Tibial artery (tissue), 4 donors: ENCODE measurements at regions not wholly inside any gene's neighbourhood (a gene's known extent, or its start where the extent isn't known, plus 50 kb on each side); places are given as distances from the start of the nearest gene placed in this dataset.
"Not testable (repeated sequence)": the region's sequence is repeated elsewhere in the genome, so short reads cannot be mapped to it uniquely, and the experiment has no call there.

ENCODE experiments used
- DNase-seq, 2 donors: peaks; one replicate each; pipeline ENCODE4 v3.0.0-alpha.2; 2019
- H3K27ac ChIP-seq, 2 donors: fragments of 200-600 bp; sonication (generic) in 1 of 2; 1 replicate in 1 of 2; 2 replicates in 1 of 2; pipeline ENCODE4 v1.5.1; 2018 to 2019; ENCODE audit warnings: mild to moderate bottlenecking in 1 of 2
- H3K27me3 ChIP-seq, 2 donors: fragments of 200-600 bp; sonication (generic) in 1 of 2; one replicate each; pipeline versions ENCODE4 v1.5.1 to v1.6.0; 2016 to 2019
- H3K36me3 ChIP-seq, 3 donors: fragments of 200-600 bp; sonication (generic) in 2 of 3; one replicate each; pipeline ENCODE4 v1.5.1; 2016 to 2019; ENCODE audit warnings: mild to moderate bottlenecking in 2 of 3
- H3K4me1 ChIP-seq, 4 donors: fragments of 200-600 bp; sonication (generic) in 2 of 4; 1 replicate in 3 of 4; 2 replicates in 1 of 4; pipeline ENCODE4 v1.5.1; 2016 to 2019
- H3K4me3 ChIP-seq, 2 donors: fragments of 200-600 bp; sonication (generic) in 1 of 2; 1 replicate in 1 of 2; 2 replicates in 1 of 2; pipeline ENCODE4 v1.5.1; 2018 to 2019; ENCODE audit warnings: mild to moderate bottlenecking in 2 of 2
- H3K9me3 ChIP-seq, 3 donors: fragments of 200-600 bp; sonication (generic) in 1 of 3; one replicate each; pipeline ENCODE4 v1.5.1; 2016 to 2019
- intact Hi-C: fragments of 100-400 bp; cut with DNase I; formaldehyde crosslinking; loops from one replicate; pipeline ENCODE4 v1.15.0; 2023; ENCODE audit warnings: low total_unique reads
- TF ChIP-seq, protein P1 (sequence below), 2 experiments: fragments of 200-600 bp in 1 of 2; fragments of 450-650 bp in 1 of 2; IDR thresholded peaks; one replicate each; pipeline ENCODE4 v1.5.1; 2017 to 2019; ENCODE audit warnings: antibody characterized with exemption in 2 of 2, mild to moderate bottlenecking in 1 of 2, moderate library complexity in 1 of 2

- TF ChIP-seq, protein P1, sequence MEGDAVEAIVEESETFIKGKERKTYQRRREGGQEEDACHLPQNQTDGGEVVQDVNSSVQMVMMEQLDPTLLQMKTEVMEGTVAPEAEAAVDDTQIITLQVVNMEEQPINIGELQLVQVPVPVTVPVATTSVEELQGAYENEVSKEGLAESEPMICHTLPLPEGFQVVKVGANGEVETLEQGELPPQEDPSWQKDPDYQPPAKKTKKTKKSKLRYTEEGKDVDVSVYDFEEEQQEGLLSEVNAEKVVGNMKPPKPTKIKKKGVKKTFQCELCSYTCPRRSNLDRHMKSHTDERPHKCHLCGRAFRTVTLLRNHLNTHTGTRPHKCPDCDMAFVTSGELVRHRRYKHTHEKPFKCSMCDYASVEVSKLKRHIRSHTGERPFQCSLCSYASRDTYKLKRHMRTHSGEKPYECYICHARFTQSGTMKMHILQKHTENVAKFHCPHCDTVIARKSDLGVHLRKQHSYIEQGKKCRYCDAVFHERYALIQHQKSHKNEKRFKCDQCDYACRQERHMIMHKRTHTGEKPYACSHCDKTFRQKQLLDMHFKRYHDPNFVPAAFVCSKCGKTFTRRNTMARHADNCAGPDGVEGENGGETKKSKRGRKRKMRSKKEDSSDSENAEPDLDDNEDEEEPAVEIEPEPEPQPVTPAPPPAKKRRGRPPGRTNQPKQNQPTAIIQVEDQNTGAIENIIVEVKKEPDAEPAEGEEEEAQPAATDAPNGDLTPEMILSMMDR (IDR thresholded peaks at IDR 0.05), result no peak
- intact Hi-C loops, result no loop called here
- Histone ChIP-seq H3K27ac (no peak overlapping the region), H3K27me3 (no peaks in the 10 kb centered on the region), H3K9me3 (no peaks in the 10 kb centered on the region), H3K4me1 (no peaks in the 10 kb centered on the region), H3K36me3 (no peaks in the 10 kb centered on the region), H3K4me3 (no peak overlapping the region)
- DNase-seq, result no peak
Measured at GRCh38 chr5:84758008-84758407, 373.3 kb upstream of the EDIL3 start.

- Histone ChIP-seq H3K4me1 (no peaks in the 10 kb centered on the region), H3K4me3 (no peak overlapping the region), H3K27ac (no peak overlapping the region), H3K36me3 (no peaks in the 10 kb centered on the region), H3K27me3 (no peaks in the 10 kb centered on the region), H3K9me3 (no peaks in the 10 kb centered on the region)
- DNase-seq, result no peak
- TF ChIP-seq, protein P1 (IDR thresholded peaks at IDR 0.05), result no peak
- intact Hi-C loops, result no loop called here
Measured at GRCh38 chr5:84752780-84753179, 368.1 kb upstream of the EDIL3 start.

- DNase-seq, result no peak
- H3K9me3 ChIP-seq, result no peaks in the 10 kb centered on the region
- H3K27ac ChIP-seq, result no peak overlapping the region
- H3K4me1 ChIP-seq, result no peaks in the 10 kb centered on the region
- H3K36me3 ChIP-seq, result no peaks in the 10 kb centered on the region
- H3K4me3 ChIP-seq, result no peak overlapping the region
- intact Hi-C loops, result no loop called here
- TF ChIP-seq, protein P1 (IDR thresholded peaks at IDR 0.05), result no peak
- no peaks in the 10 kb centered on the region for H3K27me3 ChIP-seq
Measured at GRCh38 chr5:84748313-84748712, 363.6 kb upstream of the EDIL3 start.

DNA sequence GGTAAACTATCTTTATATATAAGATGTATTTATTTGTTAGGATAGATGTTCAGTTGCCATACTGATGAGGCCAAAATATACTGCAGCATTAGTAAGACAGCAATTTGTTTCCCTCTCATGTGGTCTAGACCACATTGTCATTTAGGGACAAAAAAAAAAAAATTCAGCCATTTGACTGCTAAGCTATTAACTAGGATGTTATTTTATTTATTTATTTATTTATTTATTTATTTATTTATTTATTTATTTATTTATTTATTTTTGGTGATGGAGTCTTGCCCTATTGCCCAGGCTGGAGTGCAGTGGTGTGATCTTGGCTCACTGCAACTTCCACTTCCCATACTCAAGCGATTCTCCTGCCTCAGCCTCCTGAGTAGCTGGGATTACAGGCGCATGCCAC is 361.6 kb upstream of the EDIL3 start:
- H3K27ac ChIP-seq, H3K36me3 ChIP-seq, DNase-seq, intact Hi-C loops, H3K9me3 ChIP-seq, H3K4me3 ChIP-seq, H3K4me1 ChIP-seq, H3K27me3 ChIP-seq: not testable (repeated sequence)

- TF ChIP-seq, protein P1 (IDR thresholded peaks at IDR 0.05), result no peak
- intact Hi-C loops, result no loop called here
- Histone ChIP-seq H3K36me3 (no peaks in the 10 kb centered on the region), H3K27me3 (no peaks in the 10 kb centered on the region), H3K4me1 (no peaks in the 10 kb centered on the region), H3K9me3 (peaks cover 0 to 5% (median 3%) of the 10 kb centered on the region in 3 donors), H3K4me3 (no peak overlapping the region), H3K27ac (no peak overlapping the region)
- no peak for DNase-seq
Measured at GRCh38 chr5:84741056-84741455, 356.4 kb upstream of the EDIL3 start.

GRCh38 chr5:84729326-84729725 is 344.6 kb upstream of the EDIL3 start:
- no peaks in the 10 kb centered on the region for H3K36me3 ChIP-seq
- TF ChIP-seq, protein P1 (IDR thresholded peaks at IDR 0.05), result no peak
- H3K27me3 ChIP-seq, result no peaks in the 10 kb centered on the region
- H3K9me3 ChIP-seq, result no peaks in the 10 kb centered on the region
- H3K4me1 ChIP-seq, result no peaks in the 10 kb centered on the region
- no peak overlapping the region for H3K27ac ChIP-seq
- no peak overlapping the region for H3K4me3 ChIP-seq
- no peak for DNase-seq
- intact Hi-C loops, result no loop called here
